ENCODE measurements at regions not wholly inside any gene's neighbourhood (a gene's known extent, or its start where the extent isn't known, plus 50 kb on each side); places are given as distances from the start of the nearest gene placed in this dataset.

- H3K4me1 ChIP-seq (ENCODE audit: control insufficient read depth, insufficient read depth, low read length), result no peaks in the 10 kb centered on the region
- WGBS (ENCODE audit: insufficient coverage), result 44% methylated on average over 1 of the region's 1 CpG
- H3K36me3 Mint-ChIP-seq, result no peaks in the 10 kb centered on the region
- no peaks in the 10 kb centered on the region for H3K4me1 Mint-ChIP-seq
- intact Hi-C loops (cut with micrococcal nuclease), result no loop called here
- H3K27ac Mint-ChIP-seq, result no peak overlapping the region
- no peaks in the 10 kb centered on the region for H3K36me3 ChIP-seq (ENCODE audit: control insufficient read depth, insufficient read depth, low read length)
- H3K27me3 Mint-ChIP-seq (ENCODE audit: low read depth in 2 of 2), result no peaks in the 10 kb centered on the region
- H3K9me3 ChIP-seq (ENCODE audit: control insufficient read depth, insufficient read depth, low read length), result no peaks in the 10 kb centered on the region
- H3K9me3 Mint-ChIP-seq, result peaks cover 0 to 15% of the 10 kb centered on the region in 2 donors
- H3K27me3 ChIP-seq (ENCODE audit: control insufficient read depth, insufficient read depth, low read length), result no peaks in the 10 kb centered on the region
- H3K4me3 Mint-ChIP-seq, result no peak overlapping the region
- DNase-seq (no peak), ATAC-seq (no peak)
- TF ChIP-seq CTCF (IDR thresholded peaks at IDR 0.05), result no peak
- no peak overlapping the region for H3K4me3 ChIP-seq (ENCODE audit: low read length)
- H3K27ac ChIP-seq (ENCODE audit: low read length), result no peak overlapping the region
These were observed 322.3 kb upstream of the IGFBP3 start for GRCh38 chr7:46243406-46243805.

GRCh38 chr7:46239846-46240245 lies 318.8 kb upstream of the IGFBP3 start:
- WGBS (ENCODE audit: insufficient coverage), result 87% methylated on average over 5 of the region's 5 CpGs

GRCh38 chr7:46237466-46237865 lies 316.4 kb upstream of the IGFBP3 start:
- H3K27me3 Mint-ChIP-seq (ENCODE audit: low read depth in 2 of 2), result no peaks in the 10 kb centered on the region
- no peaks in the 10 kb centered on the region for H3K36me3 Mint-ChIP-seq

More at GRCh38 chr7:46239846-46240245, 318.8 kb upstream of the IGFBP3 start:
- Mint-ChIP-seq H3K9me3 (peaks cover 0 to 8% of the 10 kb centered on the region in 2 donors), H3K36me3 (no peaks in the 10 kb centered on the region), H3K4me1 (no peaks in the 10 kb centered on the region), H3K27me3 (ENCODE audit: low read depth in 2 of 2) (no peaks in the 10 kb centered on the region), H3K4me3 (no peak overlapping the region), H3K27ac (no peak overlapping the region)
- no peak for TF ChIP-seq CTCF (IDR thresholded peaks at IDR 0.05)
- Histone ChIP-seq H3K36me3 (ENCODE audit: control insufficient read depth, insufficient read depth, low read length) (no peaks in the 10 kb centered on the region), H3K4me3 (ENCODE audit: low read length) (no peak overlapping the region), H3K27me3 (ENCODE audit: control insufficient read depth, insufficient read depth, low read length) (no peaks in the 10 kb centered on the region), H3K9me3 (ENCODE audit: control insufficient read depth, insufficient read depth, low read length) (no peaks in the 10 kb centered on the region), H3K4me1 (ENCODE audit: control insufficient read depth, insufficient read depth, low read length) (no peaks in the 10 kb centered on the region), H3K27ac (ENCODE audit: low read length) (no peak overlapping the region)
- intact Hi-C loops (cut with micrococcal nuclease), result no loop called here
- no peak for DNase-seq
- no peak for ATAC-seq

More at GRCh38 chr7:46237466-46237865, 316.4 kb upstream of the IGFBP3 start:
- no peaks in the 10 kb centered on the region for H3K9me3 Mint-ChIP-seq
- ATAC-seq (no peak), DNase-seq (no peak)
- H3K36me3 ChIP-seq (ENCODE audit: control insufficient read depth, insufficient read depth, low read length), result no peaks in the 10 kb centered on the region
- no peaks in the 10 kb centered on the region for H3K9me3 ChIP-seq (ENCODE audit: control insufficient read depth, insufficient read depth, low read length)
- no peaks in the 10 kb centered on the region for H3K27me3 ChIP-seq (ENCODE audit: control insufficient read depth, insufficient read depth, low read length)
- no peak overlapping the region for H3K27ac Mint-ChIP-seq
- no peak overlapping the region for H3K4me3 Mint-ChIP-seq
- intact Hi-C loops (cut with micrococcal nuclease), result no loop called here
- no peaks in the 10 kb centered on the region for H3K4me1 Mint-ChIP-seq
- WGBS (ENCODE audit: insufficient coverage), result no CpG with 5 or more reads among the region's 1 CpG
- no peak overlapping the region for H3K27ac ChIP-seq (ENCODE audit: low read length)
- no peak overlapping the region for H3K4me3 ChIP-seq (ENCODE audit: low read length)
- H3K4me1 ChIP-seq (ENCODE audit: control insufficient read depth, insufficient read depth, low read length), result no peaks in the 10 kb centered on the region
- no peak for TF ChIP-seq CTCF (IDR thresholded peaks at IDR 0.05)

Measured in natural killer cell (primary cell).